ENCODE measurements at regions not wholly inside any gene's neighbourhood (a gene's known extent, or its start where the extent isn't known, plus 50 kb on each side); places are given as distances from the start of the nearest gene placed in this dataset.
"Not testable (repeated sequence)": the region's sequence is repeated elsewhere in the genome, so short reads cannot be mapped to it uniquely, and the experiment has no call there.

GRCh38 chr3:6468589-6468988, 392.3 kb upstream of the GRM7 start:
- DNase-seq = no peak

- DNase-seq = no peak
These were observed 389.2 kb upstream of the GRM7 start for GRCh38 chr3:6471744-6472143.

- not testable (repeated sequence) for DNase-seq
These were observed 370.2 kb upstream of the GRM7 start for GRCh38 chr3:6490487-6491327.

GRCh38 chr3:6491768-6492167, 369.1 kb upstream of the GRM7 start:
- no peak for DNase-seq

DNA sequence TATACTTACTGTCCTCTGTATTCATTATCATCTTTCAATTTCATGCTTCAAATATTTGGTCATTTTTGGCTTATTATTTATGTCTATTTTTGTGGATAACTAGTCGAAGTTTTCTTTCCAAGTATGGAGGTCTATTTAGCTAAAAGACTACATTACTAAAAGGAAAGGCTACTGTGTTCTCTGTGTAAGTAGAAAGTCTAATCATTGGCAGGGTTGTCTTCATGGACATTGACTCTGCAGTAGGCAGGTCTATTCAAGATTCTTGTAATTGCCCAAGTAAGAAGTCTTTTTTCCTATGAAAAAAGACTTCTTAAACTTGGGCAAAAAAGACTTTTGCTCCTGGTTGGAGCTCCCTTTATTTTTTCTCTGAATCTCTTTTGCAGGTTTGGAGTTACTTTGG, 368.6 kb upstream of the GRM7 start:
- DNase-seq = no peak

GRCh38 chr3:6498944-6499343, 362.0 kb upstream of the GRM7 start:
- not testable (repeated sequence) for DNase-seq

DNA sequence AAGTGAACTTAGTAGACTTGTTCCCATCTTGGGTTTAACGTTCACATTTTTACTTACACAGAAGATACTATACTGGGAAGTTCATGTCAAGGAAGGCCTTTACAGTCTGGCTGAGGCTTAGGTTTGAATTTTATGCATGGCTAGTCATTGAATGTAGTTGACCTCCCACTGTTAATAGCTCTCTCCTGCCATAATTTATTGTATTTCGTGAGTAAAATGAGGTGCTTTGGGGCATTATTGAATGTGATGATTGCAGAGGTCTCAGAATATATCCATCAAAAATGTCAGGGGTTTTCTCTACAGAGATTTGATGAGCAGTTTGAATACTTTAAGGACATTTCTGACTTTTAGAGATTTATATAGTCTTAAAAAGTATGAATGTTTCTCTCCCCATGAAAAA, 356.6 kb upstream of the GRM7 start:
- DNase-seq = no peak

- DNase-seq = no peak
These were observed 356.1 kb upstream of the GRM7 start for GRCh38 chr3:6504834-6505233.

DNA sequence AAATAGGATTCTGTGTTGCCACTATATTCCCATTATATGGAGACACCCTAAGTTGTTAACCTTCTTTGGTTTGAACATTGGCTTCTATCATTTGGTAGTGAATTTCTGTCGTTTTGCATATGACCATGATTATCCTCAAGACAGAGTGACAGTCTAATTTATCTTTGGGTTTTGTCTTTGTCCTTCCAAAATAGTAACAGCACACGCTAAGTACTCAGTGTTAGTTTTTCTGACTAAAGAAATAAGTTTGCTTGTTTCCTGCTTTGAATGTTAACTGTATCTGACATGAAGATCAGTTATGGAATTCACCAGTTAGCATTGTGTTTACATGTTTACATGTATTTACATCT, 352.5 kb upstream of the GRM7 start:
- no peak for DNase-seq

DNA sequence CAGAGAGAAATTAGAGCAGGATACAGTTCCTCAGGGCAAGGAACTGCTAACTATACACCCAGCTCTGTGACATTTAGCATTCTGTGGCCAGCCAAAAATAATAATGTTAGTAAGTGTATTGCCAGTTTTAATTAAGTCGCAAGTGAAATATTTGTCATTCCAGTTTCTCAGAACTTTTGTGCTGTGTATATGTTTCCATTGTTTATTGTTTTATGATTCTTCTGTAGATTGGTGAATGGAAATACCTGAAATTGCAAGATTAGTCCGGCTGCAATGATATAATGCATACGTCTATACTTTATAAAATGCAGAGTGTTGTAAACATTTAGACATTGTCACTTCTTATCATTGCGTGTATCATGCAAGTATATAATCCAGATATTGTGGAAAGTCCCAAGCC, 351.3 kb upstream of the GRM7 start:
- DNase-seq = no peak

DNA sequence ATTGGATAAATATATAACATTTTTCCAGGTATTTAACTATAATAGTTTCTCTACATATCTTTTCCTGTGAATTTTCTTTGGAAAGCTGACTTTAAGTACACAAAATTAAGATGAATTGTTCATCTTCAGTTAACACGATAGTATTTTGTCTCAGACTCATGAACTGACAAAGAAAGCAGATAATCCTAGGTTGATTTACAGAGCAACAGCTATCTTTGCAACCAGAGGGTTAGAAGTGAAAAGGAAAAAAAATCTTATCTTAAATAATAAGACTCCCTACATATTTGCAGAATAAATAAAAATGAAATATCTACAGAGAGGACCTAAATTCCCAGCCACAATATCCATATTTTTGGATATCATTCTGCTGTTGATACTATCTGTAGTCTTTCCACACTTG, 350.2 kb upstream of the GRM7 start:
- DNase-seq = no peak

GRCh38 chr3:6512172-6512800, 348.6 kb upstream of the GRM7 start:
- DNase-seq = peak; percentile 5

DNA sequence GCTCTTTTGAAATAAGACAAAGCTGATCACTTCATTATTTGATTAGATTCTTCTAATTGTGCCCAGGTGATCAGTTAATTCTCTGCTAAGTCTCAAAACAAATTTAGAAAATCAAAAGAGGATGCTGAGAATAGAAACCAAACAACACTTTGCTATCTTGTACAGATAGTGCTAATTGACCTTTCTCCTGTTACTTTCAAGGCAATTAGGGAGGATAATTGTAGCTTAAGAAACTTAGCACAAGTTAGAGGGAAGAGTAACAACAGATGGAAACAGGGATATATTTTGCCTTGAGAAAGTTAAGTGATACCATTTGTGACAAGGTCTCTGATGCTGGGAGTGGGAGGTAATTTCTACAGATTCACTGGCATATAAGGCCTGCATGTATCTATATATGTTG, 344.8 kb upstream of the GRM7 start:
- DNase-seq = no peak

DNA sequence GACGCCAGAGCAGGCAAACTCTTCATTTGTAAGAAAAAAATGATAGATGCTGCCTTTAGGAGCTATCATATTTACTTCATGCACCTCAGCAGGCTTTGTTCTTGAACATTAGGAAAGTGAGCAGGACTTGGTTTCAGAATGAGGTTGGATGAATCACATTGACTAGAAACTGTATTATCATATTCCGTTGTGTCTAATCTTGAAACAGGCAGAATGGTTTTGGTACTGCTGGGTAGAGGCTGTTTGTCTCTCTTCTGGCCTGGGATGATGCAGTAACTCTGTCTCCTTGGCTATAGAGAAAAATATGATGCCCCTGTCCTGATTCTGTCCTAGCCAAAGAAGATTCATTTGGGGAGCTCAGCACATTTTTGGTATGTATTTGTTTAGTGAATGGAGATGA, 344.2 kb upstream of the GRM7 start:
- no peak for DNase-seq

GRCh38 chr3:6518709-6519345, 342.1 kb upstream of the GRM7 start:
- DNase-seq = no peak

DNA sequence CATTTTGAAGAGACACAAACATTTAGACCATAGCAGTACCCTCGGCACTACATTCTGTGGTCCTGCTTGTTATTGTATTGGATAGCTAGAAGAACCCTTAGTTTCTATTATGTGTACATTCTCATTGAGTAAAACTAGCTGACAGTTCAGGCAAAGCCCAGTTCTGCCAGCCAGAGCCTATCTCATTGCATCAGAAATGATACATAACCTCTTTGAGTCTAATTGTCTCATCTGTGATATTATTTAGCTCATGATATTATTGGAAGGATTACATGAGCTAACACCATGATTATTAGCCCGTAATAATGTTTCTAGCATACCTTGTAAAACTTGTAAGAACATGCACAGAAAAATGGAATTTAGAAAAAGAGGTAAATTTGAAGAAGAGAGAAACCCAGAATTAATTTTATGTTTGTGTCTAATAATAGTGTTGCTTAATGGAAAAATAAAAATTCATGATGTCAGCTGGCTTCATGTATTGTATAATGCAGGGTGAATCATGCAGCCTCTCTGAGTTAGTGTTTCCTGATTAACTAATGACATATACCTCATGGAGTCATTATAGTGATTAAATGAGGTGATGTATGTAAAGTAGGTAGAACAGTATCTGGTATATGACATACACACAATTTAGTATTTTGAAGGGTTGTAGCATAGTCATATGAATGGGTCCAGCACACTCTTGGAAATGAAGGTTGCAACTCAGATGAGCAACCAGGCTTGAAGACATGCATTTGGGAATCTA, 339.4 kb upstream of the GRM7 start:
- DNase-seq = no peak

GRCh38 chr3:6522191-6522590, 338.7 kb upstream of the GRM7 start:
- no peak for DNase-seq

GRCh38 chr3:6523043-6523442, 337.9 kb upstream of the GRM7 start:
- no peak for DNase-seq

- no peak for DNase-seq
These were observed 336.4 kb upstream of the GRM7 start for GRCh38 chr3:6524479-6524878.

- no peak for DNase-seq
These were observed 334.6 kb upstream of the GRM7 start for GRCh38 chr3:6526321-6526720.

GRCh38 chr3:6526861-6527260, 334.1 kb upstream of the GRM7 start:
- no peak for DNase-seq

GRCh38 chr3:6528951-6529350, 332.0 kb upstream of the GRM7 start:
- no peak for DNase-seq

DNA sequence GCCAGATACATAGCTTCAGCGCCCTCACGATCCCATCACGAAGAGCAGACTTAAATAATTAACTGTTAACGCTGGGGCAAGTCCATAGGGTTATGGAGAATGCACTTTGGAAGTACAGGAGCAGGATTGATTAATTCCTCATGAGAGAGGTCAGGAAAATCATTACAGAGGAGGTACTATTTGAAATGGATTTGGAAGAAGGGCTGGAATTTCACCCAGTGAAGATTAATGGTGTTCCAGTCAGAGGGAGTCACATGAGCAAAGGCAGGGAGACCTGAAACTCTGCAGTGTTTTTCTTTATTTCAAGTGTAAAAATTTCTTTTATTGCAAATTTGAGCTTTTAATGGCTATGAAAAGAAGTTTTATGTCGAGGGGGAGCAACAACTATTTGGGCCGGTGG, 329.8 kb upstream of the GRM7 start:
- DNase-seq = no peak

- no peak for DNase-seq
These were observed 328.8 kb upstream of the GRM7 start for GRCh38 chr3:6532101-6532500.

All from NCI-H774 (cell line).